HPDE6-E6E7 (cell line): ENCODE measurements at regions not wholly inside any gene's neighbourhood (a gene's known extent, or its start where the extent isn't known, plus 50 kb on each side); places are given as distances from the start of the nearest gene placed in this dataset.
"Not testable (repeated sequence)": the region's sequence is repeated elsewhere in the genome, so short reads cannot be mapped to it uniquely, and the experiment has no call there.

Source experiments
- DNase-seq: peaks from one replicate; pipeline ENCODE4 v3.0.0; 2011; ENCODE audit warnings: missing footprints; ENCODE audit errors: extremely low spot score

GRCh38 chr13:24563087-24563486 lies 50.5 kb upstream of the PARP4 start:
- DNase-seq, result no peak

- not testable (repeated sequence) for DNase-seq
Observed at GRCh38 chr13:24563971-24564370, 51.4 kb upstream of the PARP4 start.

- no peak for DNase-seq
Observed at GRCh38 chr13:24564881-24565280, 52.3 kb upstream of the PARP4 start.

- DNase-seq, result not testable (repeated sequence)
Observed at GRCh38 chr13:24567593-24567992, 55.0 kb upstream of the PARP4 start.

- DNase-seq, result no peak
Observed at GRCh38 chr13:24574847-24575246, 62.3 kb upstream of the PARP4 start.

GRCh38 chr13:24580315-24580714 lies 67.7 kb upstream of the PARP4 start:
- not testable (repeated sequence) for DNase-seq

GRCh38 chr13:24581578-24581977 lies 69.0 kb upstream of the PARP4 start:
- DNase-seq, result not testable (repeated sequence)

- DNase-seq, result not testable (repeated sequence)
Observed at GRCh38 chr13:24591697-24592096, 79.1 kb upstream of the PARP4 start.

- DNase-seq, result not testable (repeated sequence)
Observed at GRCh38 chr13:24597906-24598670, 82.1 kb upstream of the ATP12A start.

GRCh38 chr13:24599019-24599791 lies 81.0 kb upstream of the ATP12A start:
- DNase-seq, result not testable (repeated sequence)

GRCh38 chr13:24605923-24606372 lies 74.3 kb upstream of the ATP12A start:
- DNase-seq, result peak; percentile 7

- no peak for DNase-seq
Observed at GRCh38 chr13:24606486-24607170, 73.6 kb upstream of the ATP12A start.

- DNase-seq, result no peak
Observed at GRCh38 chr13:24610956-24611355, 69.3 kb upstream of the ATP12A start.

- no peak for DNase-seq
Observed at GRCh38 chr13:24612726-24613125, 67.5 kb upstream of the ATP12A start.

GRCh38 chr13:24613128-24613527 lies 67.1 kb upstream of the ATP12A start:
- DNase-seq, result no peak

GRCh38 chr13:24613755-24614154 lies 66.5 kb upstream of the ATP12A start:
- no peak for DNase-seq

GRCh38 chr13:24614306-24615080 lies 65.7 kb upstream of the ATP12A start:
- DNase-seq, result no peak

GRCh38 chr13:24615114-24615513 lies 65.1 kb upstream of the ATP12A start:
- no peak for DNase-seq

GRCh38 chr13:24615911-24616472 lies 64.2 kb upstream of the ATP12A start:
- DNase-seq, result no peak

- no peak for DNase-seq
Observed at GRCh38 chr13:24616514-24616913, 63.7 kb upstream of the ATP12A start.
